GM12873 (cell line): ENCODE measurements at regions not wholly inside any gene's neighbourhood (a gene's known extent, or its start where the extent isn't known, plus 50 kb on each side); places are given as distances from the start of the nearest gene placed in this dataset.

Experiments used
- TF ChIP-seq, protein P1 (sequence below): IDR thresholded peaks from 2 replicates; pipeline ENCODE4 v1.5.1; 2012; ENCODE audit warnings: low read depth, mild to moderate bottlenecking, moderate library complexity, low read length, control low read depth; ENCODE audit not compliant: insufficient read depth; ENCODE audit errors: missing control alignments

DNA sequence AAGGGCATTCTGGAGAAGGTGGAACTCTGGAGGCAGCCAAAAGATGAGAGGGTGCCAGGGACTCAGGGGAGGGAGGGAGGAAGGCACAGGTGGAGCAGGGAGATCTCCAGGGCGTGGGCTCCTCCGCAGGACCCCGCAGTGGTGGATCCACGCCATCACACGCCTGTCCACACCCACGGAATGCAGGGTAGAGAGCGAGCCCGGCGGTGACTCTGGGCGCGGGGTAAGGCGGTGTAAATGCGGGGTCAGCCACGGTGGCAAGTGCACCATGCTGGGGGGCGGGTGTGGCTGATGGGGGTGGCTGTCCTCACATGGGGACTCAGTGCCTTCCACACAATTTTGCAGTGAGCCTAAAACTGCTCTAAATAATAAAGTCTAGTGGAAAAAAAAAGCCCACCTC lies 105.1 kb upstream of the TTC34 start:
- TF ChIP-seq, protein P1, sequence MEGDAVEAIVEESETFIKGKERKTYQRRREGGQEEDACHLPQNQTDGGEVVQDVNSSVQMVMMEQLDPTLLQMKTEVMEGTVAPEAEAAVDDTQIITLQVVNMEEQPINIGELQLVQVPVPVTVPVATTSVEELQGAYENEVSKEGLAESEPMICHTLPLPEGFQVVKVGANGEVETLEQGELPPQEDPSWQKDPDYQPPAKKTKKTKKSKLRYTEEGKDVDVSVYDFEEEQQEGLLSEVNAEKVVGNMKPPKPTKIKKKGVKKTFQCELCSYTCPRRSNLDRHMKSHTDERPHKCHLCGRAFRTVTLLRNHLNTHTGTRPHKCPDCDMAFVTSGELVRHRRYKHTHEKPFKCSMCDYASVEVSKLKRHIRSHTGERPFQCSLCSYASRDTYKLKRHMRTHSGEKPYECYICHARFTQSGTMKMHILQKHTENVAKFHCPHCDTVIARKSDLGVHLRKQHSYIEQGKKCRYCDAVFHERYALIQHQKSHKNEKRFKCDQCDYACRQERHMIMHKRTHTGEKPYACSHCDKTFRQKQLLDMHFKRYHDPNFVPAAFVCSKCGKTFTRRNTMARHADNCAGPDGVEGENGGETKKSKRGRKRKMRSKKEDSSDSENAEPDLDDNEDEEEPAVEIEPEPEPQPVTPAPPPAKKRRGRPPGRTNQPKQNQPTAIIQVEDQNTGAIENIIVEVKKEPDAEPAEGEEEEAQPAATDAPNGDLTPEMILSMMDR: no peak

DNA sequence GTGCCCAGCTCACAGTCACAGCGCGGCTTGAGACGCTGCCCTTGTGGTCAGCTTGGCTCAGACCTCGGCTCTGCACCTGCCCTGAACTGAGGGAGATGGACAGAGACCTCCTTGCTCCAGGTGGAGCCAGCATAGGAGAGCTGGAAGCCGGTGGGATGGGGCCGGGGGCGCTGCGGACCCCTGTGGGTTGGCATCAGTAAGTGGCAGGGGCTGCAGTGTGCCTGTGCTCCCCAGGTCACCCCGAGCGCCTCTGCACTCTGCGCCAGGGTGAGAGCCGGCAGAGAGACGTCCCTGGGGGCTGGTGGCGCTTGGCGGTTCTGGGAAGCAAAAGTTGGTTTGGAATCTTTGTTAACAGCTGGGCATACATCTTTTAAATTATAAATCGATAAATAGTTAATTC lies 105.6 kb upstream of the TTC34 start:
- TF ChIP-seq, protein P1: no peak

DNA sequence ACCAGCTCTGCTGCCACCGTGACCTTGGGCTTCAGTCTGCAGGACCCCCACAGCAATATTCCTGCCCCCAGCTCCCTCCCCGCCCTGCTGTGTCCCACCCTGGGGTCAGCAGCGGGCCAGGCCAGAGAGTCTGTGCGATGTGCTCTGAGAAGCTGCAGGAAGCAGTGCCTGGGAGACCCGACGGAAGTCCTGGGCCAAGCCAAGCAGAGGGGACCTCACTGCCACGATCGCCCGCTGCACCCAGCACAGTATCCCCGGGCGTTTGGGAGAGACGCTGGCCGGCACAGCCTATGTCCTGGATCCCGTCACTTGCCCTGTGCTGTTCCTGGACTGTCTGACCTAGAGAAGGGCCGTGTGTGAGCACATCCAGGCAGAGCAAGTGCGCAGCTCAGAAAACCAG lies 106.6 kb upstream of the TTC34 start:
- TF ChIP-seq, protein P1: no peak

DNA sequence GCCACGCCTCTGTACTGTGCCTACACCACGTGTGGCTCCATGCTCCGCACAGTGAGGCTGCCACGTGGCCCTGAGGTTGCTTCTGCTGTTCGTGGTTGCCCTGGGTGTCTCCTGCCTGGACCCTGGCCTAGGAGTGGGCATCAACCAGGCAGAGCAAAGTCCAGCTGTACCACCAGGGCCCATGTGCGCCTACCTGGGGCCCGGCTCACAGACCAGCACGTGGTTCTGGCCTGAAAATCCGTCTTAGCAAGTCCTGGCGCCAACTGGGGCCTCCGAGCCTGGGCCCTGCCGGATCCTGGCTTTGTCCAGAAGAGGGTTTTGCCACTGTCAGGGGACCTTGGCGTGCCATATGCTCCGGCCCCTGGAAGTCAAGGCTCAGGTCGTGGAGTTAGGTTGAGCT lies 107.1 kb upstream of the TTC34 start:
- TF ChIP-seq, protein P1: no peak

DNA sequence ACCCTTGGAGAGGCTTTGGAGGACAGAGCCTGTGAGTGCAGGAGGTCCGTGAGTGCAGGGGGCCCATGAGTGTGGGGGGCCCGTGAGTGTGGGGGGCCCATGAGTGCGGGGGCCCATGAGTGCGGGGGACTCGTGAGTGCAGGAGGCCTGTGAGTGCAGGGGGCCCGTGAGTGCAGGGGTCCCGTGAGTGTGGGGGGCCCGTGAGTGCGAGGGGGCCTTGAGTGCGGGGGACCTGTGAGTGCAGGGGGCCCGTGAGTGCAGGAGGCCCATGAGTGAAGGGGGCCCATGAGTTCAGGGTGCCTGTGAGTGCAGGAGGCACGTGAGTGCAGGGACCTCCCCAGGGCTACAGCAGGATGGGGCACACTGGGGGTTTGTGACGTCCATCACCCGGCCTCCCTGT lies 108.3 kb upstream of the TTC34 start:
- TF ChIP-seq, protein P1: no peak

DNA sequence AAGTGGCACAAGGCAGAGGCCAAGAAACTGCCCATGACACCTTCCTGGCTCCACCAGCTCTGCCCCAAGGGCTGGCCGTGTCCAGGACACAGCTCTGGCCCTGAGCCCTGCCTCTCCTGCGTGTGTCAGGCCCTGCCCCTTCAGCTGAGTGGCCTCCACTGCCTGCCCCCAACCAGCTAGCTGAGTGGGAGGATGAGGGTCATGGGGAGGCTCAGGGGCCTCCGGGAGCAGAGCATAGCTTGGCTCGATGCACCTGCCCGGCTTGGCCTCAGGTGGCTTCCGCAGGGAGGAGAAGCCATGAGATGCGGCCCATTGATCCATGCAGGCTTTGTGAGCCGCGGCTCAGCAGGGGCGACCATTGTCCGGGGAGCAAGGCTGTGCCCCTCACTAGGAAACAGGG lies 108.7 kb upstream of the TTC34 start:
- TF ChIP-seq, protein P1: no peak

DNA sequence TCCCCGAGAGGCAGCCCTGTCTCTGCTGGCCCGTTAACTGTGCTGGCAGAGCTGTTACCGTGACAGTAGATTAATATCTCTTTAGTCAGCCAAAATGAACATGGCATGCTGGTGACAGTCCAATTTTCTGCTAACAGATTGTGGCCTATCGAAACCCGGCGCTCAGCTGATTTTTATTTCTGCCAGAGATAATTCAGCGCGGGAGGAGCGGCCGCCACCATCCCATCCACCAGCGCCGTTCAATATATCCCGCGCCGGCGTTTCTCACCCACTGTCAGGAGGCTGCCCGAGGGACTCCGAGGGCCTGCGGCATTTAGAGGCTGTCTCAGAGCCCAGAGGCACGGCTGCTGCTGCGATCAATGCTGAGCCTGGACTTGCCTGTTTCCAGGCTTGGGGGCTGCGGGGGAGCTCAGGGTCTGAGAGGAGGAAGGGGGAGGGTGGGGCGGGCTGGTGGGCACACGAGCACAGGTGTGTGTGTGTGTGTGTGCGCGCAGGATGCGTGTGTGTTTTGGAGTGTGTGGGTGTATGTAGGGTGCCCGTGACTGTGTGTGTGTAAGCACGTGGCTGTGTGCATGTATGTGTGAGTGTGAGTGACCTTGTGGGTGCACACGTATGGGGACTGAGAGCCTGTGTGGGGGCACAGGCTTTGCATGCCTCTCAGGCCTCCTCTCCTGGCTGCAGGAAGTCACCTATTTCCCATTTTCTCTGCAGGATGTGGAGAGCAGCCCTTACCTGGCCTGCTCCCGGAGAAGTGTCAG lies 109.7 kb upstream of the ACTRT2 start:
- TF ChIP-seq, protein P1: no peak
